DMS53 treated with DMSO at 0.1 percent for 48 hours (cell line): ENCODE measurements at regions not wholly inside any gene's neighbourhood (a gene's known extent, or its start where the extent isn't known, plus 50 kb on each side); places are given as distances from the start of the nearest gene placed in this dataset.

ENCODE experiments used
- DNase-seq: peaks from one replicate; lab custom pipeline; 2025; ENCODE audit not compliant: unreplicated experiment; lab: John Stamatoyannopoulos, UW

DNA sequence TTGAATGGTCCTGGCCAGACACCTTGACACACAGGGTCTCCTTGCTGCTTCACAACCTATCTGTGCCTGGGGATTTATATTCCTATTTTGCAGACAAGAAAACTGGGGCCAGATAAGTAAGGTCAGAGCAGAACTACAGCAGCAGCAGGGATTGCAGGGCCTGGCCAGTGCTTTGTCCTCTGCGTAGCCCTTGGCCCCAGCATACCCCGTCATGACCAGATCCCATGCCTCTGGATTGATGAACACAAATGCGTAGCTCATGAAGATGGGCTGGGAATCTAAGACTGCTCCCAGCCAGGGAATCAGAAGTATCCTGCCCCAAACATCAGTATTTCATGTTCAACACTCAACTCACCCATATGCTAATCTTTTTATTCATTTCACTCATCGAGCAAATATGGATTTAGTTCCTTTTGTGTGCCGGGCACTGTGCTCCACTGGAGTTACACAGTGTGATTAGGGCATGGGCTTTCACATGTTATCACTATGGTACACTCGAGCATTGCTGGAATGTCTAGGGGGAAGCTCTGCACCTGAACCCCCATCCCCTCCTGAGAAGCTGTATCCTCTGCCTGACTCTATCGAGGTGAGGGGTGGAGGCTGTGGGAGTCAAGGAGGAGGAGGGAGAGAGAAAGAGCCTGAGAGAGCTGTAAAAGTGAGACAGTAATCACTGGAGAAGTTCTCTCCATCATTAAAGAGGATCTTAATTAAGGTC is 143.3 kb downstream of the CYP26B1 start:
- no peak for DNase-seq

DNA sequence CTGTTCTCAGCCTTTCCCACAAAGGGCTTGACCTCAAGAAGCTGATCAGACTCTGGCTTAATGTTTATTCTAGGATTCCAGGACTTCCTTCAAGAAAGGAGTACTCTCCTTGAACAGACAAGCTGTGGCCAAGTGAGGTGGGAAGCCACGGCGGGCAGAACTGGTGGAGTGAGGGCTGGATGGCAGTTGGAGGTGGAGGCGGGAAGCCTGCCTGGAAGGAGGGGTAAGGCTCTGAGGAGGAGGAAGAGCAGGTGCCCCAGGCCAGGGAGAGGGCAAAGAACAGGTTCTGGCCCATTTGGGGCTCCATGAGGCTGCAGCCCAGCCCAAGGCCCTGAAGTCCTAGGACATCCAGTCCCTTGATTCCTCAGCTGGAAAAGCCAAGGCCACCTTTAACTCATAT is 143.9 kb downstream of the CYP26B1 start:
- DNase-seq: no peak

DNA sequence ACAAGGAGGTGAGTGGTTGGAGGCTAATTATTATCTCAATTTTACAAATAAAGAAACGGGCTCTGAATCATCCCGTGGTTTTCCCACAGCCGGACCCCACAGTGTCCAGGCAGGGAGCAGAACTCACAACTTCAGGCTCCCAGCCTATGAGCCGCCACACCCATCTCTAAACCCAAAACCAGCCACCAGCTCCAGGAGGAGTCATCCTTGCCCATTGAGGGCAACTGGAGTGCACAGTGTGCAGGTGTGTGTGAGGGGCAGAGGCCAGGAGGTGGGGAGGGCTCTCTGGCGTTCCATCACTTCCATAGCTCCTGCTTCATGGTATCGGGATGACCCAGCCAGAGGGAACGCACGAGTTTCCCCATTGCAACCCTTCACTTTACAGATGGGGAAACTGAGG is 144.5 kb downstream of the CYP26B1 start:
- DNase-seq: no peak

DNA sequence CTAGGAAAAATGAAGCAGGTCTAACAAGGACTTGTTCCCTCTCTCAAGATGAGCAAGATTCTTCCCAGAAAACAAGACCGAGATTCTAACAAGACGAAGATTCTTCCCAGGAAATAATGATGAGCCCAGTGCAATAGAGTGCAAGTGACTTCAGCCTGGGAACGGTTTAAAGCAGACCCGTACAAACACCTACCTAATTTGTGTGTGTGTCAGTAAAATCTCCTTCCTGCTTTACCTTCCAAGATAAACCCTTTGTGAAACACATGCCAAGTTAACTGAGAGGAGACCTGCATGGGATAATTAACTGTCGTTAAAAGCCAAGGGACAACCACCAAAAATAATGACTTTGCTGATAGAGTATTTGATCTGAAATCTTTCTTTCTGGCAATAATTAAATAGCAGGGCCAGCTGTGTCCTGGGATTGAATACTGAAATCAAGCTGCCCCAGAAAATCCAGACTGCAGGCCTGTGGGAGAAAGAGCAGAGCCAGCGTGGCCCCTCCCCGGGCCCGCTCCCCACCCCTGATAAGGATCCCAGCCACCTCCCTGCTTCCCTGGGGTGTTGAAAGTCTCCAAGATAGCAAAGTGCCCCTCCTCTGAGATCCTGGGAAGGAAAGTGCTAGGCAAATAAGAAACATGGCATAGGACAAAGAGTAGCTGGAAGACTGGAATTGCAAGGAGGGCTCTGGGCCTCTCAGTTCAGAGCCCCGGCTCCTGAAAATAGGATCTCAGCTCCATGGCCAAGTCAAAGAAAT is 145.5 kb downstream of the CYP26B1 start:
- DNase-seq: no peak

DNA sequence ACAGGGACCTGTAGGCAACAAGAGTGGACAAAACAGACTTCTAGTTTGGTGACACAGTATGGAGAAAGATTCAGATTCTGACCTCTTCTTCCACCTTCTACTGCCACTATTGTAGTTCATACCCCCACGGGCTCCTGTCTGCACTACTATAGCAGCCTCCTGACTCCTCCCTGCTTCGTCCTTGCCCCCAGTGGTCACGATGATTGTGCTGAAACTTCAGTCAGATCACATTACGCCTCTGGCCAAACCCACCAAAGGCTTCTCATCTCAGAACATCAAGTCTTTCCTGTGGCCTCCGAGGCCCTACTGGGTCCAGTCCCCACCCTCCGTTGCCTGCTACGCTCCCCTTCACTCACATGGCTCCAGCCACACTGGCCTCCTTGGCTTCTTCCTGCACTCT is 147.6 kb downstream of the CYP26B1 start:
- no peak for DNase-seq

DNA sequence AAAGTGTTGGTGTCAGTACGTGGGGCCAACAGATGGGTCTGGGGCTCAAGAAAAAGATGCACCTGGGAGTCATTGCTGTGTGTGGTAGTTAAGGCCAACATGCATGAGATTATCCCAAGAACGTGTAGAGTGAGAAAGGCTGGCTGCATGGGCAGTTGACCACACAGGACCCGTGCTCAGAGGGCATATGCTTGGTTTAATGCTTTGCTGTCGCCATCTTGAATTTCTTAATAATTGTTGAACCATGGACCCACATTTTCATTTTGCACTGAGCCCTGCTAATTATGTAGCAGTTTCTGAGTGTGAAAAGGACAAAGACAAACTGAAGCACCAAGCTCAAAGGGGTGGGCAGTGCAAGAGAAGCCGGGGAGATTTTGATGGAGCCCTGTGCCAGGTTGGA is 148.1 kb downstream of the CYP26B1 start:
- DNase-seq: no peak

DNA sequence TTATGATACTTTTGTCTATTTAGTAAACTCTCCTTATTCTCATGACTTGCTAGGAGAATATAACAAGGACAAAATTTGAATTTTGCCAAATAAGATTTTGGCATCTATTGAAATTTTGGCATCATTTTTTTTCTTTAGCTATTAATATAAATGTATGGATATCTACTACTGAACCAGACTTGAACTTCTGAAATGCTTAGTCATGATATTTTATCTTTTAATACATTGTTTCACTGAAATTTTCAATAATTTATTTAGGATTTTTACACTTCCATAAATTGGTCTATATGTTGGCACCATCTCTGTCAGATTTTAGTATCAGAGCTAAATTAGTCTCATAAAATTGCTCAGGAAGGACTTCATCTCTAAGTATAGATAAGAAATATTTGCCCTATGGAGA is 149.8 kb downstream of the CYP26B1 start:
- DNase-seq: no peak

DNA sequence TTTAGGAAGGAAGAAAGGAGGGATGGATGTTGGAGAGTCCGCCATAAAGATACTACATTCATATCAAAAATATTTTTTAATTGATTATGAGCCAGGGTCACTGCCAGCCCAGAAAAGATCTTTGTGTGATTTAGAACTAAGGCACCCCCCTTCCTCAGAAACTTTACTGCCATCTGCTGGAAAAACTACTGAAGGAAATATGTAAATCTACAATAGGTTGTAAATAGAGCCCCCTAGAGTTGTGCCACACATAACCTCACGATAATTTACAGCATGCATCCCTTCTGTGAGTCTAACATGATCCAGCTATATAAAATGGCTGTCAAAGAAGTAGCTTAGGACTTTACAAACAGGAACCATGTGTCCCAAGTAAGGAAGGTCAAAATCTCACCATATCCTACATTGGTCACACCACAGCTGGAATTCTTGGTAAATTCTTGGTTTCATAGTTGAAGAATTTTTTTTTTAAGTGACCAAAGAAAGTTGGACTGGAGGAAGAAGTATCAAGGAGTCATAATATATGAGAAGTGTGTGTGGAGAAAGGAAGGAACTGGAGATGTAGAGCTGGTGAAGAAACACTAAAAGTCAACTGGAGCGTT is 152.5 kb downstream of the CYP26B1 start:
- peak; percentile 20 for DNase-seq

DNA sequence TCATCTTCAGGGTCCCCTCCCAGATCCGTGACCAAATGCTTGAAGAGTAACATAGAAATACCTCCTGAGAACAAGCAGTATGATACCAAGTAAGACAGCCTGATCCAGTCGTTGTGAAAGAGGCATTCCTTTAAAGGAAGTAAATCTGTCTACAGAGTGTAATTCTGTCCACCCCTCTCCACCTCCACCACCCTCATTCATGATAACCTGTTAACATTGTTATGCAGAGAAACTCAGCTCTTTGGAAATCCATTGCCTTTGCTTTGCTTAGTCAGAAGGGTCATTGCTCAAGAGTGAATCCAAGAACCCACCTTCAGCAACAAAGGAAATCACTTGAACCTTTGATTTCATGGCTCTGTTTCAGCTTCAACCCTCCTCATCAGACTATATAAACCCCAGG is 155.6 kb downstream of the CYP26B1 start:
- no peak for DNase-seq

DNA sequence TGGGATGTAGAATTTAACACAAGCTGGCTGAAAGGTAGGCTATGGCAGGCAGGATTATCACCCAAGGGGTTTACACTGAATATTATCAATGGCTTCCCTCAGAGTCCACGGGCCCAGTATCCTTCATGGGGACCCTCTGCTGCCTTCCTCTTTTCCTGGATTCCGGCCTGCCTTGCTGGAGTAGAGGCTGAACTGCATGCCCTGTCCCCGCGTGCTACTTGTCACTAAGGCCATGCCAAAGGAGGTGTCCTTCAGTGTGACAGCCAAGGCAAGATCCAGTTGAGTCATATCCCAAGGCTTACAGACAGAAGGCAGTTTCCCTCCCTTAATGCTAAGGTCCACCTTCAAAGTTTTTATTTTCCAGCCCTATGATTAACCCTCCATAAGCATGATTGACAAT is 156.3 kb downstream of the CYP26B1 start:
- no peak for DNase-seq

DNA sequence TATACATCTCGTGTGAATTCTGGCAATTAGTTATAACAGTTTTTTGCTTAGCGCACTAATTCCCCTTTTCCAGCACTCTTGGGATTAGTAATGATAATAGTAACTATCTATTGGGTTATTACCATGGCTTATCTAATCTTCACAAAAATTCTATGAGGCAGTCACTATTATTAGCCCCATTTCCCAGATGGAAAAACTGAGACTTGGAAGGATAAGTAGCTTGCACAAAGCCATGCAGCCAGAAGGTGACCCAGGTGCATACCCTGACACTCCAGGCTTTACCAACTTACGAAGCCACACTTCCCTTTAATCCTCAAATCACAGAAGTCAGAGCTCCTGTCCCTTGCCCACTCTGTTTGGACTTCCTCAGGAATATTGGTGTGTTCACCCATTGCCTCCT is 156.8 kb downstream of the CYP26B1 start:
- no peak for DNase-seq

DNA sequence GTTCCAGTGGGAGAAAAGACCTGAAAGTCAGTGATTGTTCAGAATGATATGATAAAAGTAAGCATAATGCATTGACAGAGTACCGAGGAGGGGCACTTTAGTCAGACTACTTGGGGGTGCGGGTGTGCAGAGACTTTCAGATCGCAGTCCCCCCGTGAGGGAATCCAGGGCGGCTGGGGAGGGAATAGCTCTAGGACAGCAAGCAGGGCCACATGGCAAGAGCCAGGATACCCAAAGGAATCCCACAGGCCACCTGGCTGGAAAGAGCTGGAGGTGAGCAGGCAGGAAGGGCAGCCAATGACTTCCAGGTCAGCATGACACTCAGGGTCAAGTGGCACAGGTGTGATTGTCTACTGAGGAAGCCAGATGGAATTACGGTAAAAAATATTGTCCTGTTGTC is 157.5 kb downstream of the CYP26B1 start:
- DNase-seq: no peak

DNA sequence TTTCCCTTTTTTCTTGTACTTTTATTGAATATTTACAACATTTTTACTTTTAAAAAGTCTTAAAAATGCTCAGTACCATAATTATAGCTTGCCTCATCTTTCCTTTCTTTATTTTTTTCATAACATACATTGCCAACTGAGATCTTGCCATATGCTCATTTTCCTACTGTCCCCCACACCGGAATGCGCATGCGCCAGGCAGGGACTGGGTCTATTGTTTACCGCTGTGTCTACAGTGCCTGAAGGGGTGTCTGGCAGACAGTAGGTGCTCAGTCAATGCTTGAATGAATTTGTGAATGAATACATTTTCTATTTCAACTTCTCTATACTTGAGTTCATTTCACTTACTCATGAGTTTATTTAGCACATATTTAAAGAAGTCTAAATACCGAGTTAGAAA is 158.0 kb downstream of the CYP26B1 start:
- no peak for DNase-seq

DNA sequence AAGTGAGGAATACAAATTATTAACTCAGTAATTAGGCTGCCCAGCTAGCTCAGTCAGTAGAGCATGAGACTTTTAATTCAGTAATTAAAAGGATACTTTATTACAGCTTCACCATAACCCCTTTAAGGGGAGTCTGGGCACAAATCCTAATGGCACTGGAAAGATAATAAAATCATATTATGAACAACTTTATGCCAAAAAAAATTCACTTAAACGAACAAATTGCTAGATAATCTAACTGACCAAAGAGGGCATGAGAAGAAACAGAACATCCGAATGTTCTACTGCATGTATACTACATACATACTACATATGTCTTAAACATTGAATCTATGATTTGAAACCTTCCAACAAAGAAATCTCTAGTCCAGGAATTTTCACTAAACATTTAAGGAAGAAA is 159.5 kb downstream of the CYP26B1 start:
- DNase-seq: no peak

DNA sequence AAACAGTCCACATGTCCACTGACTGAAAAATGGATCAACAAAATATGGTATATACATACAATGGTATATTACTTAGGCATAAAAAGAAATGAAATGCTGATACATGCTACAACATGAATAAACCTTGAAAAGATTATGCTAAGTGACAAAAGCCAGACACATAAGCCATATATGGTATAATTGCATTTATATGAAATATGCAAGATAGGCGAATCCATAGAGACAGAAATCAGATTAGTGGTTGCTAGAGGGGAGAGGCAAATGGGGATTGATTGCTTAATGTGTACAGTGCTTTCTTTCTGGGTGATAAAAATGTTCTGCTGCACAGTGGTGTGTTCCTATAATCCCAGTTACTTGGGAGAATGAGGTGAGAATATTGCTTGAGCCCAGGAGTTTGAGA is 171.0 kb downstream of the CYP26B1 start:
- no peak for DNase-seq

DNA sequence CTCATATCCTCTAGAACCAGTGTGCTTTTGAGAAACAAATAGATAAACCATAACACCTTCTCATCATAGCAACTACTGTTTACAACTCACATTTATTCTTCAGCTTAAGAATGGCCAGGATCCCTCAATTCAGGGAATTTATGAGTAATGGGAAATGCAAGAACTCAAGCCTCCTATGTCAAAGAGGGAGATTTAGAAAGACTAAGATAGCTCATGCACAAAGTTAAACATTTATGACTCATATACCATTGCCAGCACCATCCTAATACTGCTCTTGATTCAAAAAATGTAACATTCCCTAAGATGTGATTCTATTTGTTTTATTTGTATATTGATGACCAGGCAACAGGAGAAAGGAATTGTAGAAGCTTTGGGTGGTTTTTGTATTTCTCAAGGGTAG is 172.8 kb downstream of the CYP26B1 start:
- DNase-seq: no peak

DNA sequence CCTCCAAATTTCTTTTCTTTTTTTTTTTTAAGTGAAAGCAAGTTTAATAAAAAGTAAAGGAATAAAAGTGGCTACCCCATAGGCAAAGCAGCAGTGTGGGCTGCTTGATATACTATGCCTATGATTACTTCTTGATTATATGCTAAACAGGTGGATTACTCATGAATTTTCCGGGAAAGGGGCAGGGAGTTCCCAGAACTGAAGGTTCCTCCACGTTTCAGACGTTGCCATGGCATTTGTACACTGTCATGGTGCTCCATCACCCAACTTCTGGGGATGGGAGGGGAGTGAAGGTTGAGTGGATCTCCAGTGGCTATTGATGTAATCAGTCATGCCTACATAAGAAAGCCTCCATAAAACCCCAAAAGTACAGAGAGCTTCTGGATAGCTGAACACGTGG is 176.2 kb downstream of the CYP26B1 start:
- no peak for DNase-seq

DNA sequence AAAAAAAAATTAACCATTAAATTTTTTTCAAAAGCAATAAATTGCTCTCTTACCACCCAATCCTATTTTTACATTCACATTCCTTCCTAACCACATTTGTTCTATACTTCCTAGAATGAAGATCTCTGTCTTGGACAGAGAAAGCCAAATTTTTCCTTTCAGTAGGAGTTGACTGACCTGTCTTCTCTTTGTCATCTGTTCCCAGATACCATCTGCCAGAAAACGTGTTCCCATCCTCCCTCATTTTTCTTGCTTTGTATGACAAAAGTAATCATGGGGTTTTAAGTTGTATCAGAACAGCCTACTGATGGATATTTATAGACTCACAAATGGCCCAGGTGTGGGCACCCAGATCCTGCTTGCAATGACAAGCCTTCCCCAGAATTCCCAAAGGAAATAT is 182.1 kb downstream of the CYP26B1 start:
- no peak for DNase-seq

DNA sequence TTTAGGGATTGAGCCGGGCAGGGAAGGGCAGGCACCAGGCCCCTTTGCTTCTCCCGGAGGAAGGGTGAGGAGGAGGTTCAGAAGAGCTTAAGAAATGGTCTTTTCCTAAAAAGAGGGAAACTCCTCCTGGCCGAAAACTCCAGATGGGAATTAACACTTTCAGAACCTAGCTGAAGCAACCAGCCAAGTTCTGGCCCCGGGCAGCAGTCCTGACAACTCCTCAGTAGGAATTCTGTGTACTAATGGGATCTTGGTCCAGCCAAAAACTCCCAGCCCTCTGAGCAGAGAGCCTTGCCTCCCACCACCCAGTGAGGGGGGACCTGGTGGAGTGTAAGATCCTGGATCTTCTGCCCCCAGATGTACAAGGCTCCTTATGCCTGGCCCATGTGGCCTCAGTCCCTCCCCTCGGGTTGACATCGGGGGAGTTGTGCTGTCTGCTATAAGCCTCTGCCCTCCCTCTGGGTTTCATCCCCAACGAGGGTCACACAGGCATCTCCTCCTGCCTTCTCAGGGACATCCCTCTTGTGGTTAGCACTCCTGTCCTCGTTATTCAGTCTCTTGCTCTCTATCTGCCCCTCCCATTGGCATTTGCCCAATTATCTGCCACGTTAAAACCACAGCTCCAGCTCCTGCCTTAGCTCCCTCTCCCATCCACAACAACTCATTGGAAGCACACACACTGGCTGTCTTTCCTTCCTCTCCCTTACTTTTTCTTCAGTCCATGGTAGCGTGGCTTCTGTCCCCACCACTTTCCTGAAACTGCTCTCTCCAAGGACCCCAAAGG is 184.6 kb downstream of the CYP26B1 start:
- no peak for DNase-seq

DNA sequence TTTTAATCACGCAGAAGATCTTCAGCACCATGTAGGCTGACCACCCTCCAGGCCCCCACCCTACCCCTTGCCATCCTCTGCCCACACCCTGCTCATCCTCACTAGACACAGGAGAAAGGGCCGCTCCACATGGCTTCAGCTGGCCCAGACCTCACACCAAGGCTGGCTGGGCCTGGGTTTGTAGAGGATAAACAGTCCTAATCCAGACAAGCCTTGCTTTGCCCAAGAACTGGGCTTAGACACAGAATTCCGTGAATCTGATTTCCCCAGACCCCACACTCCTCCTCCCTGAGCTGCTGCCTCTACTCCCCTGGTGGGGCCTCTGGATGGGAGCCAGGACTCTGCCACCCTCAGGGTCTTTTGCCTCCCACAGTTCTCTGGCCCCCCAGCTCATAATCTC is 185.3 kb downstream of the CYP26B1 start:
- no peak for DNase-seq

DNA sequence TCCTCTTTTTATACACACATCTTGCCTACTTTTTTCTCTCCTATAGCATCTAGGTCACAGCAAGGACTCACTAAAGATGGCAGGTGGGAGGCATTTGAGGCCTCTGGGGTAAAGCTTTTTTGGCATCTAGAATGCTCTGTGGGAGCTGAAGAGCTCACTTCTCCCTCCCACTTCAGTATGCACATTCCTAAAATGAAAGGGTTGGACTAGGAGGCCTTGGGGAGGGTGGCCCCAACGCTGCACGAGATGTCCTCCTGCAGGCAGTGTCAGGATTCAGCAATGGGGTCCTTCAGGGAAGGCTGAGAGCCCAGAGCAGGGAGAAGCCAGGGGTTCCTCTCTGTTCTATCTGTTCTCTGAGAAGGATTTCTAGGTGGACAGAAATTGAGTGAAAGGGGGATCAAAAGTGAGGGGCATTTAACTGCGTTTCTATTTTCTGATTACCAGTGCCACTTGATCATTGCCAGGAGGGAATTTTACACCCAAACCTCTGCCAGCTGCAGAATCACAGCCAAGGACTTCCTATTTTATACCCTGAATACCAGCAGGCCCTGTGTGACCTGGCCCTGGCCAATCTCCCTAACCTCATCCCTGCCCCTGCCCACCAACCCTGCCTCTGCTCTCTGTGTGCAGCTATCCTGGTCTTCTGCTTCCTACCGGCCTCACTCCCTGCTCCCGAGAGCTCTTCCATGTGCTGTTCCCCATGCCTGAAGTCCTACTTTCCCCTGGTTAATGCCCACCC is 186.2 kb downstream of the CYP26B1 start:
- DNase-seq: no peak
